ENCODE measurements at regions not wholly inside any gene's neighbourhood (a gene's known extent, or its start where the extent isn't known, plus 50 kb on each side); places are given as distances from the start of the nearest gene placed in this dataset.
A peak's percentile ranks its signal among the peaks of the same experiment; 100 is the strongest.

DNA sequence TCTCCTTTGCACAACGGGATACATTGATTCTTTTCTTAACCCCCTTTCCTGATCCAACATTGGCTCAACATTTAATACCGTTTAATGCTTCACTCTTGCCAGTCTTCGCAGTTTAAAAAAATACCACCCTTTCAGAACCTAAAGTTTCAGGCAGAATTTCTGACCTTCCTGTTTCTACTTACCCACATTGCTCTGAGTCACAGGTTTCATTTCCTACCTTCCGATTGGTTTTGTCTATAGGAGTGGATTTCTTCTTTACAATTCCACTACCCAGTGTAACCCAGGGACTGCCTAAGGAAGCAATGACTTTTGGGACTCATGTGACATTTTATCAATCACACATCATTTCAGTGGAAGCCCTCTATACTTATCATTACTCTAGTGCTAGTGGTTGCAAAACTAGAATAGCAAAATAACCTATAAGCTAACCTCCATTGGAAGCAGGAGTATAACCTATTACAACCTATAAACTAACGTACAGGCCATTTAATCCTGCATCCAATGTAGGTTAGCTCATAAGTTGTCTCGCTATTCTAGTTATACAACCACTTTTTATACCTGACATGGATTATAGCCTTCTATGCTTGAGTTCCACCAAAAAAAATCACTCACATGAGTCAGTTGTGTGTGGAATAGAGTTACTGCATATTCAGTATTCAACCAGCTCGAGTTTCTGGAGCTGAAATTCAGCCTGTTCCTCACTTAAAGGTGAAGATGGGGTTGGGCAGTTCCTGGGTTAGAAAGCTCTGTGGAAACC is 64.9 kb upstream of the KITLG start:
- TF ChIP-seq, protein P1, sequence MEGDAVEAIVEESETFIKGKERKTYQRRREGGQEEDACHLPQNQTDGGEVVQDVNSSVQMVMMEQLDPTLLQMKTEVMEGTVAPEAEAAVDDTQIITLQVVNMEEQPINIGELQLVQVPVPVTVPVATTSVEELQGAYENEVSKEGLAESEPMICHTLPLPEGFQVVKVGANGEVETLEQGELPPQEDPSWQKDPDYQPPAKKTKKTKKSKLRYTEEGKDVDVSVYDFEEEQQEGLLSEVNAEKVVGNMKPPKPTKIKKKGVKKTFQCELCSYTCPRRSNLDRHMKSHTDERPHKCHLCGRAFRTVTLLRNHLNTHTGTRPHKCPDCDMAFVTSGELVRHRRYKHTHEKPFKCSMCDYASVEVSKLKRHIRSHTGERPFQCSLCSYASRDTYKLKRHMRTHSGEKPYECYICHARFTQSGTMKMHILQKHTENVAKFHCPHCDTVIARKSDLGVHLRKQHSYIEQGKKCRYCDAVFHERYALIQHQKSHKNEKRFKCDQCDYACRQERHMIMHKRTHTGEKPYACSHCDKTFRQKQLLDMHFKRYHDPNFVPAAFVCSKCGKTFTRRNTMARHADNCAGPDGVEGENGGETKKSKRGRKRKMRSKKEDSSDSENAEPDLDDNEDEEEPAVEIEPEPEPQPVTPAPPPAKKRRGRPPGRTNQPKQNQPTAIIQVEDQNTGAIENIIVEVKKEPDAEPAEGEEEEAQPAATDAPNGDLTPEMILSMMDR (IDR thresholded peaks at IDR 0.05; ENCODE audit: insufficient read depth, low read depth, low read length, missing control alignments), result no peak
- peak; percentile 7 for DNase-seq (ENCODE audit: low read depth)
- H3K4me3 ChIP-seq (ENCODE audit: low read length), result no peak overlapping the region

GRCh38 chr12:88643685-88644084 is 63.4 kb upstream of the KITLG start:
- TF ChIP-seq, protein P1 (IDR thresholded peaks at IDR 0.05; ENCODE audit: insufficient read depth, low read depth, low read length, missing control alignments), result no peak
- DNase-seq (ENCODE audit: low read depth), result no peak
- no peak overlapping the region for H3K4me3 ChIP-seq (ENCODE audit: low read length)

DNA sequence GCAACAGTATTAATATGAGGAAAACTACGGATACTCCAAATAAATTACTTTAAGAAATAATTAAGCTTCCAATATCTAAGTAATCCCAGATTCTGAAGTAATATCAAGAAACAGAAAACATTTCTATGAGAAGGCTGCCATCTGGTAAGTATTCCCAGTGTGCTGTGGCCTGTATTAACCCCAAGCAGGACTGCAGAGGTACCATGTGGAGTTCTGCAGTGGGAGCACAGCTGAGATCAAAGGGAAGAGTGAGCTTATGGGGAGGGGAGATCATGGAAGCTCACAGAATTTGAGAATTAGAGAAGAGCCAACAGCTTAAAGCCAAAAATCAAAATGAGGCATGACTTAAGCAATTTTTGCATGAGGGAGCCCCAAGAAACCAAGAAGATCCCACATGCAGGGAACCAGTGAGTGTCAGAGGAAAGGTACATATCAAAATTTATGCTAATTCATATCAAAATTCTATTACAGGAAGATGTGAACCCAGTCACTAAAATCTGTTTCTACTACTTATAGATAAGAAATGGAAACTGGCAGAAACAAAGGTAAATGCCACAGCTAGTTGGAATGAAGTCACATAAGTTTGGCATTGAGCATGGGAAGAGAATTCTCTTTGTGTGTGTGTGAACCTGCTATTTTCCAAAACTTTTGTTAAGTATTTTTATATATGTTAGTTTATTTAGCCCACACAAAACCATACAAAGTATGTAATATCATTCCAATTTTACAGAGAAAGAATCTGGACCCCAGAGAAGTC is 62.6 kb upstream of the KITLG start:
- TF ChIP-seq, protein P1 (IDR thresholded peaks at IDR 0.05; ENCODE audit: insufficient read depth, low read depth, low read length, missing control alignments), result no peak
- H3K4me3 ChIP-seq (ENCODE audit: low read length), result no peak overlapping the region
- no peak for DNase-seq (ENCODE audit: low read depth)

DNA sequence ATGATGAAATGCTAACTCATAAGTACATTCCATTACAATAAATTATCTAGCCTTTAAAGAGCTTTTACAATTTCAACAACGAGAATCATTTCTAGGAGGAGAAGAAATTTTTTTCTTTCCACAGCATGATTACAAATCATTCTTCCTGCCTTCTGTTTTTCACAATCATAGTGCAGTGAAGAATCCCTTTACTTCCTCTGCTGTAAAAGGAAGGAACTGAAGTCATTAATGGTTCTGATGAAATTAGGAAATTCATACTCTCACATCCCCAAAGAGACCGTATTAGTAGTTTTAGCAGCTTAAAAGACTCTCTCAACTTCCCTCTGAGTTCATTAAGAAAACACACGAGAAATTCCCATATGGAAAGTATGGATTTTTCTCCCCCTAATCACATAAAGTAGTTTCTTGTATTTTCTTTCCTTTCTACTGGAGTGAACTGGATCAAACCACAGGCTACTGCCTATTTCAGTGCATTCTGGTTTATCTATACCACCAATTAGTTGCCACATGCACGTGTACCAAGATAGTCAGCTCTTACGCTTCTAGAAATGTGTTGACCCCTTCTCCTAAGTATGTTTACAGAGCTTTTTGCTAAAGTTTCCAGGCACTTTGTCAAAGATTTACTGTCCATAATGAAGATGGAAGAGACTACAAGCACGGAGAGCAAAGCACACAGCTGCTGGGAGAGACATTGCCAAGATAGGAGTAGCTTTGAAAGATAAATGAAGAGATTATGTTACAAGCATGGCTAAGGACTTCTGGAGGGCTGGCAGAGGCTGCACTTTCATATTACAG is 58.9 kb upstream of the KITLG start:
- no peak for DNase-seq (ENCODE audit: low read depth)
- H3K4me3 ChIP-seq (ENCODE audit: low read length), result no peak overlapping the region
- TF ChIP-seq, protein P1 (IDR thresholded peaks at IDR 0.05; ENCODE audit: insufficient read depth, low read depth, low read length, missing control alignments), result no peak

DNA sequence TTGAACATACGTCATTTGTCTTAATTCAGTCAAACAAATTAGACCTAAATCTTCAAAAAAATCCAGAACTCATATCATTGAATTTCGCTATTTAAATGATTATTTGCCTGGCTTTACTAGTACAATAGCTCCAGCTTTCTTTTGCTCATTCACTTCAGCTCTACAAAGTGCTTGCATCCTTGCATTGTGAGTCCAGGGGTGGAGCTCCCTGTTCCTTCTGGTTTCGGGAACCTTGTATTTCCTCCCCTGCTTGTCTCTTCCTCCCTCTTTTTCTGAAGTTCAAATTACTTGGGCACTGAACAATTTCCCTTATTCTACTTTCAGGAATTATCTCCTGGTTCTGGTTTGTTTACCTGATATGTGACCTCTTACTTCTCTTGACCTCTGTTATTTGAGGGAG is 58.1 kb upstream of the KITLG start:
- TF ChIP-seq, protein P1 (IDR thresholded peaks at IDR 0.05; ENCODE audit: insufficient read depth, low read depth, low read length, missing control alignments), result no peak

GRCh38 chr12:88634008-88634407 is 53.7 kb upstream of the KITLG start:
- TF ChIP-seq, protein P1 (IDR thresholded peaks at IDR 0.05; ENCODE audit: insufficient read depth, low read depth, low read length, missing control alignments), result no peak
- no peak overlapping the region for H3K4me3 ChIP-seq (ENCODE audit: low read length)
- no peak for DNase-seq (ENCODE audit: low read depth)

More for the DNA sequence above, 58.1 kb upstream of the KITLG start:
- DNase-seq (ENCODE audit: low read depth), result no peak
- no peak overlapping the region for H3K4me3 ChIP-seq (ENCODE audit: low read length)

Data from epithelial cell of esophagus (primary cell).